GM12801 (cell line): ENCODE measurements at regions not wholly inside any gene's neighbourhood (a gene's known extent, or its start where the extent isn't known, plus 50 kb on each side); places are given as distances from the start of the nearest gene placed in this dataset.

Source experiments
- TF ChIP-seq, protein P1 (sequence below): IDR thresholded peaks from one replicate; pipeline ENCODE4 v1.5.1; 2011; ENCODE audit warnings: control low read depth; ENCODE audit not compliant: insufficient read length; ENCODE audit errors: extremely low read depth

DNA sequence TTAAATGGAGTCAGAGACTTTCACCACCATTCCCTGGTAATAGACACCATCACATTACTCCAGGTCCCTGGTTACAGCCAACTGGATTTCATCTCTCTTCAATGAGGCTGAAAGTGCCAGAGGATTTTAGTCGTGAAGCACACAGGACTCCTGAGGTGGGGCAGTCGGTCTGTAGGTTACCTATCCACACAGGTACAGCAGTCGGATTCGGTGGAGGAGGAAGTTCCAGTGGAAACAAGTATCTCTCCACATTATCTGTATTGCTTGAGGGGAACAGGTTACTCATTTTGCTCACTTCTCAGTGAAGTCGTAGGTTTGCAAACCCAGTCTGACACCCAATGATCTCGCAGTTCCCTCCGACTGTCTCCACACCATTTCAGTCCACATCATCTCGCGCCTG is 82.3 kb upstream of the TMEM45B start:
- TF ChIP-seq, protein P1, sequence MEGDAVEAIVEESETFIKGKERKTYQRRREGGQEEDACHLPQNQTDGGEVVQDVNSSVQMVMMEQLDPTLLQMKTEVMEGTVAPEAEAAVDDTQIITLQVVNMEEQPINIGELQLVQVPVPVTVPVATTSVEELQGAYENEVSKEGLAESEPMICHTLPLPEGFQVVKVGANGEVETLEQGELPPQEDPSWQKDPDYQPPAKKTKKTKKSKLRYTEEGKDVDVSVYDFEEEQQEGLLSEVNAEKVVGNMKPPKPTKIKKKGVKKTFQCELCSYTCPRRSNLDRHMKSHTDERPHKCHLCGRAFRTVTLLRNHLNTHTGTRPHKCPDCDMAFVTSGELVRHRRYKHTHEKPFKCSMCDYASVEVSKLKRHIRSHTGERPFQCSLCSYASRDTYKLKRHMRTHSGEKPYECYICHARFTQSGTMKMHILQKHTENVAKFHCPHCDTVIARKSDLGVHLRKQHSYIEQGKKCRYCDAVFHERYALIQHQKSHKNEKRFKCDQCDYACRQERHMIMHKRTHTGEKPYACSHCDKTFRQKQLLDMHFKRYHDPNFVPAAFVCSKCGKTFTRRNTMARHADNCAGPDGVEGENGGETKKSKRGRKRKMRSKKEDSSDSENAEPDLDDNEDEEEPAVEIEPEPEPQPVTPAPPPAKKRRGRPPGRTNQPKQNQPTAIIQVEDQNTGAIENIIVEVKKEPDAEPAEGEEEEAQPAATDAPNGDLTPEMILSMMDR: no peak

DNA sequence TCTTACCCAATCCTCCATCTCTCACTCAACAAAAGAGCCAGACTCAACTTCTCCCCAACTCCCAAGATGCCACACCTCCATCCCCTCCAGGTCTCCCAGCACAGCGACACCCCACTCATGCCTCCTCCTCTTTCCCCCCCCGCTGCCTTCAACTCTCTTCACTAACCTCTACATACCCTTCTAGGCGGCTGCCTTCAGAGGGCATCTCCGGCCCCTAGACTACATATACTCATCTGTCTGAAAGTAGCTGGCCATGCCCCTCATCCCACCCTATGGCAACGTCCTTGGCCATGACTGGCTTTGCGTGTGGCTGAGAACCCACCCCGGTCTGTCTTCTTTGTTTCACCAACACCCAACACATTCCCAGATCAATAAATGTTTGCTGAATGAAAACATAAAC is 81.7 kb upstream of the TMEM45B start:
- TF ChIP-seq, protein P1: no peak

DNA sequence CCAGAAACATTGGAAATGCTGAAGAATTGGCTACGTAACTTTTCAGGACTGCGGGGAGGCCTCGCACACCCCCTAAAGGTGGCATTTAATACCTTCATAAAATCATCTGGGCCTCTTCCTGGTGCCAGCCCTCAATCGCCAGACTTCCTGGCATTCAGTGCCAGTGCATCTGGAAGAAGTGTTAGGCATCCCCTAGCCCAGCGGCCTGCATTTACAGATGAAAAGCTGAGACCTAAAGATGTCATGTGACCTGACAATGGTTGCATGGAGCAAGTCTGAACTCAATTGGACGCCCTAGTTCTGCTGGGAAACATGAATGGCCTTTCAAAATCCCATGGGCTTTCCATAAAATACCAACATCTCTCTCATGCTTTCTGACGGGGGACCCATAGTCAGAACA is 81.0 kb upstream of the TMEM45B start:
- TF ChIP-seq, protein P1: no peak

DNA sequence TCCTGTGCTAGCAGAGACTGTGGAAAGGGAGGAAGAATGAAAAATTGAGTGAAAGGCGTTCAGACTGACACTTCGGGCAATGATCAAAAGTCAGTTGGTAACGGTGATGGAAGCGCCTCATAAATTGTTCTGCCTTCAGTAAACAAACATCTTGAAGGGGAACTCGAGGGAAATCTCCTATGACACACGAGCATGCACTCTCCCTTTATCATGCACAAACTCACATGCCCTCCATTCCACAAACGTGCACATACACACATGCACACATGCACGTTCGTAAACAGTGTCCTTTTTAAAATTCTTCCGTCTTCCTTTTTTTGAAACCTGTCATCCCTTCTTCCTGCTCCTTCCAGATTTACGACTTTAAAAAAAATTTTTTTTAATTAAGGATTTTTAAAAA is 77.8 kb upstream of the TMEM45B start:
- TF ChIP-seq, protein P1: no peak

DNA sequence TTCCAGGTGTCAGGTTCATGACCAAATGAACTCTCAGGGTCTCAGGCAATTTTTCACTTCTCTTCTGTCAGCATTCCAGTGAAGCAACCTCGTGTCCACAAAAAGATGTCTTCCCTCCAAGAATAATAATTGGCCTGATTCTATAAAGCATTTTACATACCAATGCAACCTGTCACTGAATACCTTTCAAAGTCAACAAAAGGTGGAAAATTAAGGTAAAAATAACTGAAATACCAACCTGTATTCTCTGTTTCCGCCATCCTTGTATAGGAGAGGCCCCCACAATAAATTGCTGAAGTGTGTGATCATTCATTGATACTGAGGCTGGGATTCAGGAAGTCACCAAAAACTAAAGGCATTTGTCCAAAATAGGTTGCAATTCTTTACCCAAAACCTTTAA is 77.4 kb upstream of the TMEM45B start:
- TF ChIP-seq, protein P1: no peak

DNA sequence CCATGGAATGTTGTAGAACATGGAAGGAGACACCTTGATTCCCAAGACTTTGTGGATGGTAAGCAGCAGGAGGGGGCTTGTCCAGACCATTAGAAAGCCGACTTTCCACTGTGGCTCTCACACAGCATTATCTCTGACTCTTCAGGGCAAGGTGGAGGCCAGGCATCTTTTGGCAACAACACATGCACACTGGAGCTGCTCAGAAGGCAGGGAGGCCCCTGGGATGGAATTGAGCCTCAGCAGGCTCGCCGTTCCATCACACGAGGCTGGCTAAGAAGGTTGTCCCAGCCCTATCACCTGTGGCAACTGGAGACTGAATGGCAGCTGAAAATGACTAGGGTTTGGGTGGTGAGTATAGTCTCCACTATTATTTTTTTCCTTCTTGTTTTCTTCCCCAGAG is 76.3 kb upstream of the TMEM45B start:
- TF ChIP-seq, protein P1: no peak

DNA sequence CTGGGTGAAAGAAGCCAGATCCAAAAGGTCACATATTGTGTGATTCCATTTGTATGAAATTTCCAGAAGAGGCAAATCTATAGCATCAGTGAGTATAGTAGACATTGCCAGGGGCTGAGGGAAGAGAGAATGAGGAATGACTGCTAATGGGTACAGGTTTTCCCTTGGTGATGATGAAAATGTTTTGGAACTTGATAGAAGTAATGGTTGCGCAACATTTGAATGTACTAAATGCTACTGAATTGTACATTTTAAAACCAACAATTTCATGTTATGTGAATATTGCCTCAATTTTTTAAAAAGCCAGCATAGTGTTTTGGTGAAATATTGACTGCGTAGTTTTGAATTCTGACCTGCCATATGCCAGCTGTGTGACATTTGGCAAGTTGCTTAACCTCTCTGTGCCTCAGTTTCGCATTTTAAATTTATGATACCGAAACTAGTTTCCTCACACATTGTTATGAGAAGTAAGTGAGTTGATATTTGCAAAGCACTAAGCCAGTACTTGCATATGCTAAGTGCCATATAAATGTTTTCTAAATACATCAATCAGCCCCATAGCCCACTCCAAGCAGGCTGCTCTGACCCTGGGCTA is 75.4 kb upstream of the TMEM45B start:
- TF ChIP-seq, protein P1: no peak
